T-helper 2 cell treated with Interferon-gamma antibody and Interleukin-4, amounts not matched to agents 5 μg/mL and 100 μg/mL, for 36 hours (primary cell): ENCODE measurements at regions not wholly inside any gene's neighbourhood (a gene's known extent, or its start where the extent isn't known, plus 50 kb on each side); places are given as distances from the start of the nearest gene placed in this dataset.

ENCODE experiments used
- DNase-seq: peaks from one replicate; pipeline ENCODE4 v3.0.0; 2021; ENCODE audit warnings: low spot score
- H3K27ac Mint-ChIP-seq: one replicate; pipeline ENCODE4 v1.8.0; 2021; ENCODE audit warnings: mild to moderate bottlenecking, mixed read lengths
- H3K27me3 Mint-ChIP-seq: one replicate; pipeline ENCODE4 v1.8.0; 2021; ENCODE audit warnings: low read depth, mixed read lengths
- H3K36me3 Mint-ChIP-seq: one replicate; pipeline ENCODE4 v1.8.0; 2021; ENCODE audit warnings: low read depth, mixed read lengths
- H3K4me1 Mint-ChIP-seq: one replicate; pipeline ENCODE4 v1.8.0; 2021; ENCODE audit warnings: low read depth, mixed read lengths
- H3K4me3 Mint-ChIP-seq: one replicate; pipeline ENCODE4 v1.8.0; 2022; ENCODE audit warnings: mild to moderate bottlenecking, moderate library complexity, mixed read lengths
- H3K9me3 Mint-ChIP-seq: one replicate; pipeline ENCODE4 v1.8.0; 2021; ENCODE audit warnings: mixed read lengths

- Mint-ChIP-seq H3K36me3 (no peaks in the 10 kb centered on the region), H3K27me3 (peaks cover 3% of the 10 kb centered on the region), H3K4me1 (no peaks in the 10 kb centered on the region), H3K4me3 (no peak overlapping the region), H3K27ac (no peak overlapping the region), H3K9me3 (no peaks in the 10 kb centered on the region)
- DNase-seq = no peak
These were observed 80.9 kb downstream of the KIF4B start for GRCh38 chr5:155094455-155094854.

GRCh38 chr5:155097995-155098394 lies 84.4 kb downstream of the KIF4B start:
- Mint-ChIP-seq H3K9me3 (no peaks in the 10 kb centered on the region), H3K36me3 (no peaks in the 10 kb centered on the region), H3K4me3 (no peak overlapping the region)

GRCh38 chr5:155098433-155098832 lies 84.9 kb downstream of the KIF4B start:
- H3K36me3 Mint-ChIP-seq = no peaks in the 10 kb centered on the region
- peaks cover 3% of the 10 kb centered on the region for H3K27me3 Mint-ChIP-seq
- H3K4me1 Mint-ChIP-seq = no peaks in the 10 kb centered on the region
- no peak overlapping the region for H3K4me3 Mint-ChIP-seq
- no peaks in the 10 kb centered on the region for H3K9me3 Mint-ChIP-seq
- DNase-seq = no peak
- no peak overlapping the region for H3K27ac Mint-ChIP-seq

More at GRCh38 chr5:155097995-155098394, 84.4 kb downstream of the KIF4B start:
- no peak for DNase-seq
- Mint-ChIP-seq H3K27me3 (peaks cover 3% of the 10 kb centered on the region), H3K27ac (no peak overlapping the region), H3K4me1 (no peaks in the 10 kb centered on the region)

GRCh38 chr5:155101697-155102096 lies 88.1 kb downstream of the KIF4B start:
- H3K27me3 Mint-ChIP-seq = no peaks in the 10 kb centered on the region
- no peaks in the 10 kb centered on the region for H3K4me1 Mint-ChIP-seq
- H3K27ac Mint-ChIP-seq = no peak overlapping the region
- no peak for DNase-seq
- H3K4me3 Mint-ChIP-seq = no peak overlapping the region
- H3K9me3 Mint-ChIP-seq = no peaks in the 10 kb centered on the region
- H3K36me3 Mint-ChIP-seq = no peaks in the 10 kb centered on the region

GRCh38 chr5:155103146-155103545 lies 89.6 kb downstream of the KIF4B start:
- Mint-ChIP-seq H3K27ac (no peak overlapping the region), H3K36me3 (no peaks in the 10 kb centered on the region), H3K27me3 (no peaks in the 10 kb centered on the region), H3K4me1 (no peaks in the 10 kb centered on the region), H3K9me3 (no peaks in the 10 kb centered on the region), H3K4me3 (no peak overlapping the region)
- DNase-seq = no peak

GRCh38 chr5:155104441-155104840 lies 90.9 kb downstream of the KIF4B start:
- no peak for DNase-seq
- no peaks in the 10 kb centered on the region for H3K4me1 Mint-ChIP-seq
- no peaks in the 10 kb centered on the region for H3K9me3 Mint-ChIP-seq
- no peak overlapping the region for H3K4me3 Mint-ChIP-seq
- H3K27ac Mint-ChIP-seq = no peak overlapping the region
- no peaks in the 10 kb centered on the region for H3K36me3 Mint-ChIP-seq
- H3K27me3 Mint-ChIP-seq = no peaks in the 10 kb centered on the region

GRCh38 chr5:155106221-155106620 lies 92.7 kb downstream of the KIF4B start:
- no peaks in the 10 kb centered on the region for H3K4me1 Mint-ChIP-seq
- H3K36me3 Mint-ChIP-seq = no peaks in the 10 kb centered on the region
- H3K4me3 Mint-ChIP-seq = no peak overlapping the region

GRCh38 chr5:155113888-155114287 lies 100.3 kb downstream of the KIF4B start:
- H3K4me1 Mint-ChIP-seq = no peaks in the 10 kb centered on the region
- H3K9me3 Mint-ChIP-seq = no peaks in the 10 kb centered on the region
- H3K27ac Mint-ChIP-seq = no peak overlapping the region
- no peaks in the 10 kb centered on the region for H3K36me3 Mint-ChIP-seq
- H3K4me3 Mint-ChIP-seq = no peak overlapping the region
- no peak for DNase-seq
- H3K27me3 Mint-ChIP-seq = no peaks in the 10 kb centered on the region

More at GRCh38 chr5:155106221-155106620, 92.7 kb downstream of the KIF4B start:
- no peak for DNase-seq
- no peak overlapping the region for H3K27ac Mint-ChIP-seq
- no peaks in the 10 kb centered on the region for H3K9me3 Mint-ChIP-seq
- no peaks in the 10 kb centered on the region for H3K27me3 Mint-ChIP-seq

GRCh38 chr5:155114655-155115054 lies 101.1 kb downstream of the KIF4B start:
- H3K9me3 Mint-ChIP-seq = no peaks in the 10 kb centered on the region
- no peaks in the 10 kb centered on the region for H3K4me1 Mint-ChIP-seq
- no peaks in the 10 kb centered on the region for H3K36me3 Mint-ChIP-seq
- DNase-seq = no peak
- H3K27ac Mint-ChIP-seq = no peak overlapping the region
- H3K4me3 Mint-ChIP-seq = no peak overlapping the region
- H3K27me3 Mint-ChIP-seq = no peaks in the 10 kb centered on the region

GRCh38 chr5:155116456-155117251 lies 103.1 kb downstream of the KIF4B start:
- Mint-ChIP-seq H3K9me3 (no peaks in the 10 kb centered on the region), H3K4me3 (no peak overlapping the region), H3K36me3 (no peaks in the 10 kb centered on the region), H3K4me1 (no peaks in the 10 kb centered on the region), H3K27ac (no peak overlapping the region), H3K27me3 (no peaks in the 10 kb centered on the region)
- DNase-seq = no peak

- H3K36me3 Mint-ChIP-seq = no peaks in the 10 kb centered on the region
- H3K9me3 Mint-ChIP-seq = no peaks in the 10 kb centered on the region
- H3K27ac Mint-ChIP-seq = no peak overlapping the region
- no peak overlapping the region for H3K4me3 Mint-ChIP-seq
- H3K4me1 Mint-ChIP-seq = no peaks in the 10 kb centered on the region
- no peak for DNase-seq
- no peaks in the 10 kb centered on the region for H3K27me3 Mint-ChIP-seq
These were observed 112.1 kb downstream of the KIF4B start for GRCh38 chr5:155125551-155126095.

- Mint-ChIP-seq H3K27ac (no peak overlapping the region), H3K4me3 (no peak overlapping the region), H3K36me3 (no peaks in the 10 kb centered on the region), H3K27me3 (no peaks in the 10 kb centered on the region), H3K4me1 (no peaks in the 10 kb centered on the region), H3K9me3 (no peaks in the 10 kb centered on the region)
- no peak for DNase-seq
These were observed 113.0 kb downstream of the KIF4B start for GRCh38 chr5:155126573-155126972.

GRCh38 chr5:155127552-155127951 lies 114.0 kb downstream of the KIF4B start:
- Mint-ChIP-seq H3K27ac (no peak overlapping the region), H3K36me3 (no peaks in the 10 kb centered on the region), H3K27me3 (no peaks in the 10 kb centered on the region), H3K4me1 (no peaks in the 10 kb centered on the region), H3K4me3 (no peak overlapping the region), H3K9me3 (no peaks in the 10 kb centered on the region)
- DNase-seq = no peak

- no peak for DNase-seq
- no peaks in the 10 kb centered on the region for H3K9me3 Mint-ChIP-seq
- no peak overlapping the region for H3K27ac Mint-ChIP-seq
- H3K27me3 Mint-ChIP-seq = no peaks in the 10 kb centered on the region
- no peak overlapping the region for H3K4me3 Mint-ChIP-seq
- no peaks in the 10 kb centered on the region for H3K36me3 Mint-ChIP-seq
- H3K4me1 Mint-ChIP-seq = no peaks in the 10 kb centered on the region
These were observed 115.4 kb downstream of the KIF4B start for GRCh38 chr5:155128786-155129512.
